GM18502 (cell line): ENCODE measurements at regions not wholly inside any gene's neighbourhood (a gene's known extent, or its start where the extent isn't known, plus 50 kb on each side); places are given as distances from the start of the nearest gene placed in this dataset.

Experiments used
- ATAC-seq: cut with Tn5 transposase; IDR thresholded peaks from one replicate; pipeline ENCODE4 v1.9.1; 2021; ENCODE audit warnings: mild to moderate bottlenecking; ENCODE audit not compliant: unreplicated experiment, poor library complexity

DNA sequence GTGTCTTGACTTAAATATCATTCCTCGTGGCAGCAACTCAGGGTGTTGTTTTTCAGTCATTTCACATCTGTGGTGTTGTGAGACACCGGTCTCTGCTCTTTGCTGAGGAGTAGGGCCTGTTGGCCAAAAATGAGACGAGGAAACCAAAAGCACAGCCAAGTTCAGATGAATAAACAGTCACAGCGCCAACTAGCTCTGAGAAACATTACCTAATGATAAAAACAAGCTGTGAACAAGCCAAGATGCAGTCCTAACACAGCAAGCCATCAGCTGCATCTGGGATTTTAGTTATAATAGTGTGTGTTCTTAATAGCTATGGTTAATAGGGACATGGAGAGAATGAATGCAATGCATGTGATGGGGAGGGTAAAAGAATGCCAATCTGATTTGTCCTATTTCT, 843.4 kb upstream of the DPPA4 start:
- no peak for ATAC-seq

DNA sequence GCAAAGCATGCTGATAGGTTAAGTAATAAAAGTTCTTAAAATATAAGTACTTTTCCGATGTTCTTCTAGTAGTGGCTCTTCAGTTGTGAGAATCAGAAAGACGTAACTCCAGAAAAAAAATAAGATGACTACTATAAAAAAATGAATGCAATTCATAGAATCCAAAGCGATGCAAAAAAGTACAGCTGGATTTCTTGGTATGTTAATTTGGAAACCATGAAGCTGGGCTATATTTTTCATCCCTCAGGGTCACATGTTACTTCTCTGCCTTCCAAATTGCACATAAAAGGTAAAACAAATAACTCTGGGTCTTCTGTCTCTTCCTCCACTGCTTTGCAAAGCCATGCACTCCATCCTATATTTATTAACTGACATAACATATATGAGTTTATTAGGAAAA, 843.9 kb upstream of the DPPA4 start:
- ATAC-seq = no peak

DNA sequence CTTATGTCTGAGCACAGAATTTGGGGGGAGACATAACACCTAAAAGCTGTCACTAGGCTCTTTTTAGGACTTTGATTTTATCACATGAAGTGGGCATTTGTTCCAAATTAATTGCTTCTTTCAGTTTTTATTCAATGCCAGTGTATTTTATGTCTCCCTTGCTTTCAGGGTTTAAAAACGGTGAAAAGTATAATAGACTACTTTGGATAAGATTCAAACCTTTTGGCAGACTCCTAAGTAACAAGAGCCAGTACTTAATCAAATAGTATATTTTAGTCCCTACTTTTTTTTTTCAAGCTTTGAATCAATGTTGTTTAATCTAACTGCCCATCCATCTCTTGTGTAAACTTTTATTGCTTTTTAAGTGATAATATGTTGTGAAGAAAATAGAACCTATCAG, 847.2 kb upstream of the DPPA4 start:
- no peak for ATAC-seq

DNA sequence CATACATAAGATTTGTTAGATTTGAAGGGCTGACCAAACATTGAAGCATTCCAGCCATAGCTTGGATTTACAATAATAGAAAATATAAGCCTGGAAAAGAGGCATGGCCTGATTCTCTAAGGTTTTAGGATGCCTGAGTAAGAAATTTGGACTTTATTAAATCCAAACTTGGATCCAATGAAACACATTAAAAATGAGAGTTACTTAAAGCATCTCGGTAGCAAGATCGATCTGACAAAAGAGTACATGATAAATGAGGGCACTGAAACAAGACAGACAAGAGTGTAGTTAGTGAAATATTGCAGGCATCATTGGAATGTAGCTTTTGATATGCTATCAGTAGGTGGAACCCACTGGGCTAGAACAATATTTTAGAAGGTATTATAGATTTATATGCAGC, 855.7 kb upstream of the DPPA4 start:
- ATAC-seq = no peak

DNA sequence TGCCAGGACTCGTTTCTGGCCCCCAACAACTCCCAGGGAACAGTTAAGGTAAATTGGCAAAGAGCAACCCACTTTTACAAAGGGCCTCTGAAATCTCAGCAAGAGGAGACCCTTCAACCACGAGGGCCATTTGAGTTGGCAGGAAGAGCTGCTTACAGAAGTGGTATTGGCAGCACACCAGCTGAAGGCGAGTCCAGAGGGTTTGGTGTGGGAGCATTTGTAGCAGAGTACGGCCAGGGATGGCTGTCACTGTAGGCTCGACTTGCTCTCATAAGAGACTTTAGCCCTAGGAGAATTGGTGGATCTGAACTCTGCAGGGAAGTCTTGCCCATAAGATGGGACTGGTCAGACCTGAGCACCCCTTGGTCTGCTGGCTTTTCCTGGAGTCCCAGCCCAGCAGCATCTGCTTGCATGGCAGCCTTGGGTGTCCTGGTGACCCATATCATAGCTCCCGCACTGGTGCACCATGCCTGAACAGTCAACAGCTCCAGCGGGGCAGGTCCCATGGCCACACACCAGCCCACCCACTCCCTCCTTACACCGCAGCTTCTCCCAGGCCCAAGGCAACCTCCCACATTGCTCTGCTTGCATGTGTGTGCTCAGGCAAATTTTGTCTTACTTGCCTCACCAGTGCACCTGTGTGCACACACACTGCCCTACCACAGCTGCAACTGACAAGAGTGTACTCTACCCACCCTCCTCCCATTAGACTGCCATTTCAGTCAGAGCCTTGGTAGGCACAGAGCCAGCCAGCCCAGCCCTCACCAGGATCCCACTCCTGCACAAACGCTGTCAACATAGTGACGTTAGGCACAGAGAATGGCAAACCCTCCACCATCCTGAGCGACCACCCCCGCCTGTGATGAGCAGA, 861.6 kb upstream of the DPPA4 start:
- no peak for ATAC-seq

DNA sequence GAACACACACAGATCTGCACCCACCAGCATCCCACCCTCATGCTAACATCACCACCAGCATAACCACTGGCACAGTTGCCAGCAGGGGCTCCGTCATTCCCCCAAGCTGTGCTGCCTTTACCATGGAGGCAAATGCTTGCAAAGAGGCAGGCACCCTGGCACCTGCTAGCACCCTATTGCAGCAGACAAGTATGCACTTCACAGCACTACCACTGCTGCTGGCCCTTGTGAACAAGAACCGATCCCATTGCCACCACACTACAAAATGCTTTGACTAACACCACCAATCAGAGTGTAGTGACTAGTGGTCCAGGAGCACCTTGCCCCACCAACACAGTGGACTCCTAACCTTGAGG, 862.2 kb upstream of the DPPA4 start:
- ATAC-seq = no peak

DNA sequence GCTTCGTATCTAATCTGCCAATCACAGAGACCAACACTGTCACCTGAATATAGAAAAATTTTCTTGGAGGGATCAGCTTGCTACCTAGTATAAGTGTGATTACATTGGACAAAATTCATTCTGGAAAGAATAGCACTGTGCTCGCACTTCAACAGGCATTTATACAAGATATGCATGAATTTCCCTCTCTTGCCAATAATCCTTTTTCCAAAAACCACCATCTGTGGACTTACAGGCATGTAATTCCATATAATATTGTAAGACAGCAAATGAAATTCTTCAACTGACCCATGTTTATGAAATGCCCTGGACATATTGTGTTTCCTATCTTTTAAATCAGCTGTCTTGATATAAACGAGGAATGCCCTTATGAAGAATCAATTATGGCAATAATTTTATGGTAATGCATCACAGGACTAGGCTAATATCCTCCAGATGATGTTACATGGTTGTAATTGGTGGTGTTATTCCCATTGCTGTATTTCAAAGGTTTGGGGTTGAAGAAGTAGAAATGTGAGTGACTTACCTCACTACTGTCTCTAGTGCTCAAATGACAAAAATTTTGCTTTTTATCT, 861.4 kb upstream of the NECTIN3 start:
- no peak for ATAC-seq

DNA sequence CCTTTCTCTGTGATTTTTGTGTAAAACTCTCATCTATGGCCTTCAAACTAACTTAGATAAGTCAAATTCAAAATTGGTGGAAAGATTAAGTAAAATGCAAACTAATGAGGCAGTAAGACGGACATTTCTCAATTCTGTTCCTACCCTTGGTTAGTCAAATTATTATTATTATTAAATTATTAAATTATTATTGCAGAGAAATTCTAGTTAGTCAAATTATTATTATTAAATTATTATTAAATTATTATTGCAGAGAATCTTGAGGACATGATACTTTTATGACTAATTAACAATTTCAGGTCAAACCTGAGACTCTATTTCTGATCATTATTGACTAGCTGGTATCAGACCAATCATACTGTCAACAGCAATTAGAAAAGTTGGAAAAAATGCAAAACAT, 845.0 kb upstream of the NECTIN3 start:
- no peak for ATAC-seq

DNA sequence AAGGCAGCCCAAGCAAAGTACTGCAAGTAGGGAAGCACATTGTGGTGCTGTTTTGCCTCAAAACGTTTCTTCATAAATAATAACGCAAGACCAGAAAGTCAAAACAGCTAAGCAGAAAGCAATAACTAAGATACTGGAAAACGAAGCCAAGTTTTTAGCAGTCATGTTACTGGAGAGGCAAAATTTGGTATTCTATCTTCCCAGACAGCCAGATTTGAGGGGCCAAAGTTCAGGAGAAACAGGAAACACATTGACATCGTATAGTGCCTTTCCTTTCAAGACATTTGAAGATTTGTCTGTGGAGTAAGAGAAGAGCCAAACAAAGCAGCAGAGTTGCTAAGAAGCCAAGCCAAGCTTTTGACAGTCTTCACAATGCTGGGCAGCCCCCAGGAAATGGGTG, 843.6 kb upstream of the NECTIN3 start:
- no peak for ATAC-seq

DNA sequence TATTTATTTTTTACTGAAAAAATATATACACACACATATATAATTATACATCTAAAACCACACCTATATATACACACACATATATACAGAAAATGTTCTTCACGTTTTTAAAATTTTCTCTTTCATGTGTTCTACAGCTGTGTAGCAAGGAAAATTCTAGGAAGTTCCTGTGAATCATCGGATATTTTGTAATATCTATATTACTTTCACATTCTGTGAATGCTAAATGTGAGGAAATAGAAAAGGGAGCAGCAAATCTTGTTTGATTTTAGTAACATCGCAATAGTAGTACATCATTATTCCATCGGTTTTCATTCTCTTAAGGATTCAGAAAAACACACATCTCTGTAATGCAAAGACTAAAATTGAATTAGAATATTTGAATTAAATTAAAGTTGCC, 836.8 kb upstream of the NECTIN3 start:
- no peak for ATAC-seq

DNA sequence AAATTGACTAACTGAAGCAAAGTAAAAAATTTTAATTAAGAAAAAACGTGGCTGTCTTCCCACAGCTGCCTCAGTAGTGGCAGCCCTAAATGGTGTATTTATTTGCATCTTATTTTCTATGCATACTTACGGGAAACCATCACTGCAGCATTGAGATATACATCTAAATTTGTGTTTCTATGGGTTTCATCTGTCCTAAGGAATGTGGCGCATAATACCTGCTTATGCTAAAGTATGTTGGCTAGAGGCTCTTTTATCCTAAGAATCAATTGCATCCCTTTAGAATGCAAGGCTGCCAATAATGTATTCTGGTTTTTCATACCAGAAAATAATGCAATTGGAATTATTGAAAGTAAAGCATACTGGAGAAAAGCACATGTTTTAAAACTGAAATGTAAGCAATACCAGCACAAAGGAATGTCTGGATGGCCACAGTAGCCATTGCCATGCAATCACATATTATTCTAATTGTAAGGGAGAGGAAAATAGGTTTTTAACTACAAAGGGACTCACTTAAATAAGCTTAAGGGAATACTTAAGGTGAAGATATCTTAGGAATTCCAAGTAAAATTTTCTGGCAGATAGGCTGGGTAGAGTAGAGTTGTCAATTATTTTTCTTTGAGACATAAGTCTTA, 834.5 kb upstream of the NECTIN3 start:
- no peak for ATAC-seq

DNA sequence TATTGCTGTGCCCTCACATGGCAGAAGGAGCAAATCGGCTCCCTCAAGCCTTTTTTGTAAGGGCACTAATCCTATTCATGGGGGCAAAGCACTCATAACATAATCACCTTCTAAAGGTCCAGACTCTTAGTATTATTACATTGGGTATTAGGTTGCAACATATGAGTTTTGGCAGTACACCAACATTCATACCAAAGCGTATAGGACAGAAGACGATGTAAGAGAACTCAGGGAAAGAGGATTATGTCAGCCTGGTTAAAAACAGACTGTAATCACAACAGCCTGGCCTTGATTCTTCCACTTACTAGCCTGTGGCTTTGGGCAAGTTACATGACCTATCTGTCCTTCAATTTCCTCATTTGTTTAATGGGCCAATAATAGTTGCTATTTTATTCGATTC, 828.5 kb upstream of the NECTIN3 start:
- ATAC-seq = no peak

DNA sequence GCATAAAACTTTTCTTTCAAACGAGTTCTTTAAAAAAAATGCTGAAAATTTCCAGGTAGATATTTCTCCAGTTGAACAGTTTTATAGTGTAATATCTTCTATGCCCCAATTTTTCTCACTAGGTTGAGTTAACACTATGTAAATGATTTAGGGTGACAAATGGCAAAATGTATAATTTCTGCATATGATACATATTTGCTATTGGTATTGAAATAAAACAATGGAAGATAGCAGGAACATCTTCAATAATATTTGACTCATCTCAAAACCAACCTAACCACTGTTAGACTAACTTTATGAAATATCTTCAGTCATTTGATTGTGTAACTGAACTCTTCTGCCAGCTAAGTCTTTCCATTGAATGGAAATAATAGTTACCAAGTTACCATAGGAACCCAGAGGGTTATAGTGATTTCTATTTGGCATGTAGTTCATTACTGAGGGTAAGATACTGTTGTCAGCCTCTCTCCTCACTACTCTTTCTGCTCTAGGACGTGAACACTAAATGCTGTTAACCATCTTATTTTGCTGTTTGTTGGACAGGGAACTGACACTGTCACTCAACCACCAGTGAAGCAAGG, 824.7 kb upstream of the NECTIN3 start:
- no peak for ATAC-seq

DNA sequence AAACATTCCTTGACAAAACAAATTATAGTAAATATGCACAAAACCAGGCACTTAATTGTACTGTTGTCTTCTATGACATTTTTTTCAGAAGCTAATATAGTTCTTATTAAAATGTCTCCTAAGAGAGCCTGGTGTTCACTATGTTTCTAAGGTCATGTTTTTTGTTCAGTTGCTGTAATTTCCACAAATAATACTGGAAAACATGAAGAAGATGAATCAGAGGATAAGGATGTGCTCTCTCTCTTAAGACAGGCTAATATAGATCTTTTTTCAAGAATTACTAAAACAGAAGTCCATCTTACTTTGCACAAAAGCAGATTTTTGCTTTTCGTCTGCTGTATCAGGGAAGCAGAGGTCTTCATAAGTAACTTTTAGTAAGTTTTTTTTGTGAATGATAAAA, 823.0 kb upstream of the NECTIN3 start:
- ATAC-seq = no peak

DNA sequence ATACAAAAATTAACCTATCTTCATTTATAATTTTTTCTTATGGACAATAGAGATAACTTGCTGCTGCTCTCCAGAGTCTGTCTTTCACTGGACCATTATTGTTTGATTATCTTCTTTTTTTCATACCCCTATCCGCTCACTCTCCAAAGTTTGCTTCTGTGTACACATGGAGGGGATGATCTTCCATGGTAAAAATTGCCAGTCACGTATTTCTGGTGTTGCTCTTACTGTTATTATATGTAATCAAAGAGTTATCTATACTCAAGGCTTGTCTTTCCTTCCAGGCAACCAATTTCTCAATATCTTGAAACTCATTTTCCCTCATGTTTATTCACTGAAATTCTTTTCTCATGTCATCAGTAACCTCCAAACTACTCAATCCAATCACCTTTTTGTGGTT, 817.8 kb upstream of the NECTIN3 start:
- ATAC-seq = no peak

DNA sequence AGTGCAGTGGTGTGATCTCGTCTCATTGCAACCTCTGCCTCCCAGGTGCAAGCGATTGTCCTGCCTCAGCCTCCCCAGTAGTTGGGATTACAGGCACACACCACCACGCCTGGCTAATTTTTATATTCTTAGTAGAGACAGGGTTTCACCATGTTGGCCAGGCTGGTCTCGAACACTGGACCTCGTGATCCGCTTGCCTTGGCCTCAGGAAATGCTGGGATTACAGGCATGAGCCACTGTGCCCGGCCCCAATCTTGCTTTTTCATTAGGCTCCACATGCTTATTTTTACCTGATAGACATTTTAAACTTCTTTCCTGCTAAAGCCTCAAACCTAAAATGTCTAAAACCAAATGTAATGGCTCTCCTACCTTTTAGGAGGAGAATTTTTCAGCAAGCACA, 817.0 kb upstream of the NECTIN3 start:
- ATAC-seq = no peak

DNA sequence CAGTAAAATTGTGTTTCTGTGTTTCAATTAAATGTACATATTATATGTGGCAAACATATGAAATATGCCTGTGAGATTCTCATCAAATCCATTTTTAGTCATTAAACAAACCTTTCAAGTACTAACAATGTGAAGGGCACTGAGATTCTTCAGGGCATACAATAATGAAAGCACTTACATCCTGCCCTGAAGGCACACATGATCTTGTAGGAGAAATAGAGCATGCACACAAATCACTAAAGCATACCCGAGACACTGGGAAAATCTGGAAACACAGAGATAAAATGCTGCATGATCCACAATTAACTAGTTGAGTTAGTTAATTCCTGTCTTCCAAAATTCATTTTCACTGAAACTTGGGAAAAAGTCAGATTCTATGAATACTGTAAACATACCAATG, 810.5 kb upstream of the NECTIN3 start:
- ATAC-seq = no peak

DNA sequence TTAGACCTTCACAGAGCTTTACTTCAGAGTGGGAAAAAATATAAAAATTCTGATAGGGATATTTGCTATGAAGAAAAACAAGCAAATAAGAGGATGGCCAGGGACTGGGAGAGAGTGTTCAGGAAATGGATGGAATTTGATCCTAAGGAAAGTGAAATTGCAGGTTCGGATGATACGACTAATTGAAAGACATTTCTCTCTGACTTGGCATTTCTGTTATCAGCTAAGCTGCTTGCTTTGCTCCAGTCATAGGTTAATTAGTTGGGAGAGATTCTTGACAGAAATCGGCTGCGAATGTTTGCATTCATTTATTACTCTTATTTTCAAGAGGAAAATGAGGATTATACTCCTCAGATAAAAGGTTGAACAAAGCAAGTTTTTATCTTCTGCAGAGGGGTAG, 808.7 kb upstream of the NECTIN3 start:
- no peak for ATAC-seq

DNA sequence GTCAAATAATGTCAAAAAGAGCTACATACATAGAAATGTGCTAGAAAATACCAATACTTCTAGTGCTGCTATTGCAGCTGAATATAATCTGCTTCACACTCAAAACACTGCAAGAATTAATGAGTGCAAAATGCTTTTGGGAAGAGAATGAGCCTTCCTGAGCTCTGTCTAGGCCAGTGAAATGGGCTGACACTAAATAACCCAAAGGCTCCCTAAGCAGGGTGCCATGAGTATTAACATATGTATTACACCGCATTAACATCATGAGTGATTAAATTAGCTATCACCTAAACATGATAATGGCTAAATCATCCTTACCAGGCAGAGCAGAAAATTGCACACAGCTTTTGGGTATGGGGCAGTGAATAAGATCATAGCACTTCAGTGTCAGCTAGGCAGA, 806.3 kb upstream of the NECTIN3 start:
- no peak for ATAC-seq

DNA sequence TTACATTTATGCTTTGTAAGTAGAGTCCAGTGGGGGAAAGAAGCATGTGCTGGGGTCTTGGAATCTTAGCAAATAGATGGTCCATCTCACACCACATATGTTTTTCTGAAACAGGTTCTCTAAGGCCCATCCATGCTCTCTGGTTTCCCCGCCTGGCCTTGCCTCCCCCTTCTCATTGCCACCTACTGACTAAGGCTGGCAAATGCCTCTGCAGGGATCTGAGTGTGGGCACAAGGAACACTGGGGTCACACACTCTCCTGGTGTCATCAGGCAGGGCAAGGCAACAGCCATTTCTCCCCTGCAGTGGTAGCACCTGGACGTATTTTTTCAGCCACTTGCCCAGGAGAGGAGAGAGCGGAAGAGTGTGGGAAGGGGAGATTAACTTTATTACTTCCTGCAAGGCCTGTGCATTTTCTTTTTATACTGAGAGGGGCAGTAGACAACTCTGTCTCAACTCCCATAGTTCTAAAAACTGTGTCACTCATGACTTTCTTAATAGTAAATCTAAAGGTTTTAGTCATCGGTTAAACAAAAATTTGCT, 804.2 kb upstream of the NECTIN3 start:
- ATAC-seq = no peak

DNA sequence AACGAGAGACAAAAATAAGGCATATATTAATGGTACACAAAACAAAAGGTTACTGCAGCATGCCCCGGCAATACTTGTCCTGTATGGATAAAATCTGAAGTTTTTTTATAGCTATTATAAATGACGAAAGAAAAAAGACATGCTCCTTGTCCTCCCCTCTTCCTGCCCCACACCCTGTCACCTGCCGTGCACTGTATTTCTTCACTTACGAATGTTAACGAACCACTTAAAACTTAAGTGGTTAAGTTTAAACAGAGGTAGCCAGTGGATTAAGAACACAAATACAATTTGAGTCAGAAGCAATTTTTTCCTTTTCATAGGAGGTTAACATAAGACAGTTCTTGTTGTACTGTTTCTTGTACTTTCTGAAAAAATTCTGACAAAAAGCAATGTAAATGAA, 799.1 kb upstream of the NECTIN3 start:
- ATAC-seq = no peak
